Endothelial cell of umbilical vein (primary cell): ENCODE measurements at regions not wholly inside any gene's neighbourhood (a gene's known extent, or its start where the extent isn't known, plus 50 kb on each side); places are given as distances from the start of the nearest gene placed in this dataset.

Experiments
- CTCF ChIP-seq, 2 donors: IDR thresholded peaks; 1 replicate in 1 of 2; 2 replicates in 1 of 2; pipeline ENCODE4 v1.5.1; 2011; ENCODE audit warnings: low read length in 2 of 2, mild to moderate bottlenecking in 2 of 2, moderate library complexity in 2 of 2, control low read depth in 1 of 2, inconsistent platforms in 1 of 2, low read depth in 1 of 2; ENCODE audit not compliant: insufficient read depth in 1 of 2; ENCODE audit errors: extremely low read depth in 1 of 2
- EZH2 ChIP-seq: IDR thresholded peaks from 2 replicates; pipeline ENCODE4 v1.6.1; 2012; ENCODE audit warnings: borderline replicate concordance, low read depth, mild to moderate bottlenecking, moderate library complexity, low read length, inconsistent platforms; ENCODE audit not compliant: severe bottlenecking
- FOS ChIP-seq: IDR thresholded peaks from 2 replicates; pipeline ENCODE4 v1.6.1; 2011; ENCODE audit warnings: mild to moderate bottlenecking, low read length, moderate library complexity, borderline replicate concordance; ENCODE audit not compliant: insufficient read depth
- GATA2 ChIP-seq: IDR thresholded peaks from 2 replicates; pipeline ENCODE4 v1.7.0; 2011; ENCODE audit warnings: low read depth, mild to moderate bottlenecking, moderate library complexity, mixed read lengths, low read length; ENCODE audit not compliant: insufficient read length, insufficient read depth
- JUN ChIP-seq: IDR thresholded peaks from 2 replicates; pipeline ENCODE4 v1.6.1; 2011; ENCODE audit warnings: borderline replicate concordance, low read depth; ENCODE audit not compliant: insufficient read length, insufficient read depth
- MYC ChIP-seq: IDR thresholded peaks from one replicate; pipeline ENCODE4 v1.6.1; 2011; ENCODE audit warnings: mild to moderate bottlenecking, low read depth, low read length
- POLR2A ChIP-seq: IDR thresholded peaks from 2 replicates; pipeline ENCODE4 v1.6.1; 2012; ENCODE audit warnings: low read depth, mild to moderate bottlenecking, control low read depth, low read length
- POLR2AphosphoS5 ChIP-seq: IDR thresholded peaks from 2 replicates; pipeline ENCODE4 v1.6.1; 2012; ENCODE audit warnings: low read depth, mild to moderate bottlenecking, control low read depth, low read length, moderate library complexity; ENCODE audit not compliant: insufficient read depth
- TF ChIP-seq, protein P1 (sequence below): IDR thresholded peaks from 2 replicates; pipeline ENCODE4 v1.6.1; 2011; ENCODE audit not compliant: insufficient read depth, insufficient read length

GRCh38 chr20:62564456-62565245, 77.7 kb upstream of the SLCO4A1 start:
- TF ChIP-seq POLR2A = no peak
- TF ChIP-seq POLR2AphosphoS5 = no peak
- no peak for TF ChIP-seq CTCF (IDR thresholded peaks at IDR 0.05; ENCODE audit: extremely low read depth in 1 of 2, insufficient read depth in 1 of 2, low read depth in 1 of 2, low read length in 2 of 2)
- TF ChIP-seq, protein P1, sequence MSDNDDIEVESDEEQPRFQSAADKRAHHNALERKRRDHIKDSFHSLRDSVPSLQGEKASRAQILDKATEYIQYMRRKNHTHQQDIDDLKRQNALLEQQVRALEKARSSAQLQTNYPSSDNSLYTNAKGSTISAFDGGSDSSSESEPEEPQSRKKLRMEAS = no peak
- TF ChIP-seq JUN = no peak
- no peak for TF ChIP-seq EZH2
- no peak for TF ChIP-seq FOS
- TF ChIP-seq GATA2 = no peak
- no peak for TF ChIP-seq MYC
